GM19438 (cell line): ENCODE measurements at regions not wholly inside any gene's neighbourhood (a gene's known extent, or its start where the extent isn't known, plus 50 kb on each side); places are given as distances from the start of the nearest gene placed in this dataset.

ENCODE experiments used
- ATAC-seq: cut with Tn5 transposase; IDR thresholded peaks from one replicate; pipeline ENCODE4 v1.9.1; 2021; ENCODE audit warnings: low read depth; ENCODE audit not compliant: unreplicated experiment

DNA sequence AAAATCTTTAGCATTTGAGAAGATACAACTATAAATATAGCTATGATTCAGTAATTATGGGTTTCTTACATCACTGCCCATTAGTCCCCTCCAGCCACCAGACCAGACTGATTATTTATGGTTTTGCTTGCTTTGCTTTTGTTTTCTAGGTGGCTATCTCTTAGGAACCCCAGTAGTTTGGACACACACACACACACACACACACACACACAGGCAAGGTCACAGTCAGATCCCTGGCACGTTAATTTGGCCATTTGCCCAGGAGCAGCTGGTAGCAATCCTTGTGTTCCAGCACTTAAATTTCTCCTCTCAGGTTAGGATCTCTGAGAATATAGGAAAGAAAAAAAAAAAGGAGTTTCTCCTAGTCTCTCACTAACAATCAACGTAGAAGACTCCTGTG is 90.2 kb upstream of the RESF1 start:
- ATAC-seq, result no peak

- ATAC-seq, result no peak
Measured at GRCh38 chr12:31867292-31867691, 91.9 kb upstream of the RESF1 start.

DNA sequence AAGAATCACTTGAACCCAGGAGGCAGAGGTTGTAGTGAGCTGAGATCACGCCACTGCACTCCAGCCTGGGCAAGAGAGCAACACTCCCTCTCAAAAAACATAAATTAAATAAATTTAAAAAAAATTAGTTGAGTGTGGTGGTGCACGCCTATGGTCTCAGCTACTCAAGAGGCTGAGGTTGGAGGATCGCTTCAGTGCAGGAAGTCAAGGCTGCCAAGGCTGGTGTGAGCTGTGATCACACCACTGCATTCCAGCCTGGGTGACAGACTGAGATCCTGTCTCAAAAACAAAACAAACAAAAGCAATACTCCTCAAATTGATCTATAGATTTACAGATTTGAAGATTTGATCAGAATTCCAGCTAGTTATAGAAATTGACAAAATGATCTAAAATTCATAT is 92.7 kb upstream of the RESF1 start:
- ATAC-seq, result no peak

DNA sequence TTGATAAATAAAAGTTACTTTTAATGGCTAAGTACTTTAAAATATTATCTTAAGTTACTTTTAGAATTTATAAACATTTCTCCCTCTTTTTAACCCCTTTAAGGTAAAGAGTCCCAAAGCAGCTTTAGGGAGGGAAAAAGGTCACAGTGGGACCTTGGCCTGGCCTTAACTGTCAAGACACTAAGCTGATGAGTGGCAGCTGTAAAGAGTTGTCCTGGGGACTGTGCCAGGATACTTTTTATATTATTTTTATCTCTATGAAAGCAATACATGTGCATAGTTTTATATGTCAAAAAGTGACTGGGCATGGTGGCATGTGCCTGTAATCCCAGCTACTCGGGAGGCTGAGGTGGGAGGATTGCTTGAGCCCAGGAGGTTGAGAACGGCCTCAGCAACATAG is 94.2 kb upstream of the RESF1 start:
- no peak for ATAC-seq

DNA sequence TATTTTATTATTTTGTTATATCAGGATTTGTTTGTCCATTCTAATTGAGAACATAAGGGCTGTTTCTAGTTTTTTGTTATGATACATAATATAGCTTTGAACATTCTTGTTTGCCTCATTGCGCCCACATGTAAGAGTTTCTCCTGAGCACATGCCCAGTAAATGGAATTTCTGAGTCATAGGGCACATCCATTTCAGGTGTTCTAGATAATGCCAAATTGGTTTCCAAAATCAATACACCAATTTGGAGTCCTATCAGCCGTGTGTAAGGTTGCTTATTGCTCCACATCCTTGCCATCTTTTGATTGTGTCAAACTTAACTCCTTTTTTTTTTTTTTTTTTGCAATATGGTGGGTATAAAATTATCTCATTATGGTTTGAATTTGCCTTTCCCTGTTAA is 97.9 kb upstream of the RESF1 start:
- no peak for ATAC-seq

DNA sequence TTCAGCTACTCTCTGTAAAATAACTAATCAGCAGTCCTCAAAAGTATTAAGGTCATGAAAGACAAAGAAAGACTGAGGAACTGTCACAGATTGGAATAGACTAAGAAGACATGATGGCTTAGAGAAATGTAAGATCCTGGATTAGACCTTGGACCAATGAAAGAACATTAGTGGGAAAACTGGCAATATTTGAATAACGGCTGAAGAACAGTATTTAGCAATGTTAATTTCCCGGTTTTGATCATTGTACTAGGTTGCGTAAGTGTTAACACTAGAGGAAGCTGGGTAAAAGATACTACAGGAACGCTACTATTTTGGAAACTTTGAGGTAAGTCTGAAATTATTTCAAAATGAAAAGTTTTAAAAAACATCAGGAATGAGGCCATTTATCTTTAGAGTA is 98.8 kb upstream of the RESF1 start:
- ATAC-seq, result no peak

- ATAC-seq, result no peak
Measured at GRCh38 chr12:31859232-31859977, 99.8 kb upstream of the RESF1 start.

DNA sequence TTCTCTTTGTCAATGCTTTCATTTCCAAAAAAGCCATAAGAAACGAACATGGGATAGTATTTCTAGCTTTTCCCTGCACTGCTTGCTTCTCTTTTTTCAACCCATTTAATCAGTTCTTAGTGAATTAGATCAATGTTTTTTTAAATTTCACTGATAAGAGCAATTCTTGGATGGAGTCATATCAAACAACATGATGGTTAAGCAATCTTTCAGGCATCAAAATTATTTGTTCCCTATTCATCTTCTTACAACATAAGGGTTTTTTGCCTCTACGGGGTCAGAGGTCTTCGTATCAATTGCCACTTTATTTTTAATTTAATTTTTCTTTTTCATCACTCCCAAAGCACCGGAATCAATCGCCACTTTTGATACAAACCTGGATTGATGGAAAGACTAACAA is 103.8 kb upstream of the RESF1 start:
- no peak for ATAC-seq

DNA sequence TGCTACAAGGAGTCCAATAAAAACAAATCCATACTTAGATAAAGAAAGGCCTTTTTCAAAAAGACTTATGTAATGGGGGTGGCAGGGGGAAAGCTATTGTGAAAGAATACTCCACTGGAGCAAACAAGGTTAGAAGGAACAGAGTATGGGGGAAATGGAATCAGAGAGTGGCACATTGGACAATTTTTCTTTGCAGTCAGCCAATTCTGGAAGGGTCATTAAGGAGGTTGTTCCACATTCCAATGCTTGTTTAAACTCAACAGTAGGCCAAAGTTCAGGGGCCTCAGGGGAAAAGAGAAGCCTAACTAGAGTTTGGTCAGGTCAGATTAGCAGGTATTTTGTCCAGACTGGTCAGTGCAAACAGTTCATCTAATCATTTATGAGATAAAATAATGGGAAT is 105.2 kb upstream of the RESF1 start:
- no peak for ATAC-seq

- no peak for ATAC-seq
Measured at GRCh38 chr12:31853520-31853919, 105.7 kb upstream of the RESF1 start.

DNA sequence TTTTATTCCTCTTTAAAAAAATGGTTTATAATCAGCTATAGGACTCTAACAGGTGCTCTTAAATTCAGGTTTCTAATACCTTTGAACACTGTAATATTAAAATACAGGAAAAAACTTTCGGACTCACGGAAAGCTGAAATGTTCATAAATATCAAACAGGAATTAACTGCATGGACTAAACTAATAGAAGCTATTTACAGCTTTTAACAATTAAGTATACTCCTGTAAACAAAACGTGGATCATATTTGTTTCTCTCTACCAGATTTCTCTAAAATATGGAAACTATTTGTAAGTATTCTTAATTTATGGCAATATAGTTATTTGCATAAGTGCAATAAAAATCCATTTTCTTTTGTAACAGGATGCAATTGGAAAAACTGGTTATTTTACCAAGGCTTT is 108.9 kb upstream of the RESF1 start:
- no peak for ATAC-seq

DNA sequence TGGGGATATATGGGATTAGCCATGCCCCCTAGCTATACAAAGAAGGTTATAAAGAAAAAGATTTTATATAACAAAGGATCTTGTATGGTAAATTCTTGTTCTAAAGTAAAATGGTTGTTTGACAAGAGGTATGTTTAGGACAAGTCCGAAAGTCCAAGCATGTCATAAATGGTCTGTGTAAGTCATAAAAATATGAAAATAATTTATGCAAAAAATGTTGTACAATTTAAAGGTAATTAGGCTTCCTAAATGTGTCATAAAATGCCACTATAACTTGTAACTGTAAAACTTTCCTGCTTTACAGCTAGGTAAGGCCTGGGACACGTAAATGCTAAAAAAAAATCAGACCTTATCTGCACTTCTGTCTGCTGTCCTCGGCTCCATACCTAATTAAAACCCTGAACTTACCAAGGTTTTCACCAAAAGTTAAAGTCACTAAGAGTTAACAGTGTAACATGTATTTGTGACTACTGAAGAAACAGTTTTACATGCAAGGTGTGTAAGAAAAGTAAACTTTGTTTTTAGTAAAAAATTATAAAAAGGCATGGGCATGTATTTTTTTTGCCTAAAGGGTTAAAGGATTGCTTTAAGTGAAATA is 110.0 kb upstream of the RESF1 start:
- no peak for ATAC-seq

- no peak for ATAC-seq
Measured at GRCh38 chr12:31846405-31846804, 112.8 kb upstream of the RESF1 start.

- ATAC-seq, result no peak
Measured at GRCh38 chr12:31845613-31846322, 113.4 kb upstream of the RESF1 start.

- no peak for ATAC-seq
Measured at GRCh38 chr12:31843398-31844095, 114.7 kb upstream of the AMN1 start.

DNA sequence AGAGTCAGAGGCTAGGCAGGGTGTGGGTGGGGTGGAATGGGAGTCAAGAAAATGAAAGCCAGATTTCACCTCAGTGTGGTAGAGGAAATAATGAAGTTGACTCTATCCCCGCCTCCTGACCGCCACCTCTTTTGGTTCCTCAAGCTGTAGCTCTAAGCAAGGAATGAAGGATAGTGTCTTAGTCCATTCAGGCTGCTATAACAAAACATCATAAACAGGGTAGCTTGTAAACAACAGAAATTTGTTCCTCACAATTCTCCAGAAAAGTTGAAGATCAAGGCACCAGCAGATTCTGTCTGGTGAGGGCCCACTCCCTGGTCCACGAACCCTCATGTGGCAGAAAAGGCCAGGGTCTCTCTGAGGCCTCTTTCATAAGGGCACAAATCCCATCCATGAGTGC is 109.1 kb upstream of the AMN1 start:
- no peak for ATAC-seq

DNA sequence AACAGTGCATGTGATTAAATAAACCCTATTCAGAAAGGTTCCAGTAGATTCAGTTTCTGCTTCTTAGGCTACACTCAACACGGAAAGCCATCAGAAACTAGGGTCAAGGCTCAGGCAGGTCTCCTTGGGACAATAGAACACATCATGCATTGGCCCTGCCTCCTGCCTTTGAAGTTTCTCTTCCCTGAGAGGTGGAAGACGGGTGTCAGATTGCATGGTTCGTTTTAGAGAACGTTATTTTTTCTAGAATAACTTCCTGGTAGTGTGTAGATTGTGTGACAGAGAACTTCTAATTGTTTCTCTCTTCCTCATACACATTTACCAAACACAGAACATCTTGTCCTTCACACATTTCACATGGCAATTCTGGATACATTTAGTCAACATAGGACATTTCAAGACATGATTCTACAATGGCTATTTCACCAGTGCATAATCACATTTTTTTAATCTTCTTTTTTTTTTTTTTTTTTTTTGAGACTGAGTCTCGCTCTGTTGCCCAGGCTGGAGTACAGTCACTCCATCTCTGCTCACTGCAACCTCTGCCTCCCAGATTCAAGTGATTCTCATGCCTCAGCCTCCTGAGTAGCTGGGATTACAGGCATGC is 106.6 kb upstream of the AMN1 start:
- ATAC-seq, result no peak

DNA sequence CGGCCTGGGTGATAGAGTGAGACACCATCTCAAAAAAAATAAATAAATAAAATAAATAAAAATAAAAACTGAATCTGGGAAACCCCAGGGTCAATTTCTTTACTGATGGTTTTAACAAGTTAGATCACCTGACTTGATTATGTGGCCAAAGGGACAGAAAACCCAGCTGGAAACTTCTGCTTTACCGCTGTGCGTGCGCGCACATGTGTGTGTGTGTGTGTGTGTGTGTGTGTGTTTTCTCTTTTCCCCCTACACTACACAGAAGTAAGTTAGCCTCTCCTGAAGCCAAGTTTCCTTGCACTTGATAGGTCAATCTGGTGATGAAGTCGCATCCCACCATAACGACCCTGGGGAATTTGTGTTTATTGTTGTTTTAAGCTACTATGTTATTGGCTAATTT is 105.3 kb upstream of the AMN1 start:
- ATAC-seq, result no peak

DNA sequence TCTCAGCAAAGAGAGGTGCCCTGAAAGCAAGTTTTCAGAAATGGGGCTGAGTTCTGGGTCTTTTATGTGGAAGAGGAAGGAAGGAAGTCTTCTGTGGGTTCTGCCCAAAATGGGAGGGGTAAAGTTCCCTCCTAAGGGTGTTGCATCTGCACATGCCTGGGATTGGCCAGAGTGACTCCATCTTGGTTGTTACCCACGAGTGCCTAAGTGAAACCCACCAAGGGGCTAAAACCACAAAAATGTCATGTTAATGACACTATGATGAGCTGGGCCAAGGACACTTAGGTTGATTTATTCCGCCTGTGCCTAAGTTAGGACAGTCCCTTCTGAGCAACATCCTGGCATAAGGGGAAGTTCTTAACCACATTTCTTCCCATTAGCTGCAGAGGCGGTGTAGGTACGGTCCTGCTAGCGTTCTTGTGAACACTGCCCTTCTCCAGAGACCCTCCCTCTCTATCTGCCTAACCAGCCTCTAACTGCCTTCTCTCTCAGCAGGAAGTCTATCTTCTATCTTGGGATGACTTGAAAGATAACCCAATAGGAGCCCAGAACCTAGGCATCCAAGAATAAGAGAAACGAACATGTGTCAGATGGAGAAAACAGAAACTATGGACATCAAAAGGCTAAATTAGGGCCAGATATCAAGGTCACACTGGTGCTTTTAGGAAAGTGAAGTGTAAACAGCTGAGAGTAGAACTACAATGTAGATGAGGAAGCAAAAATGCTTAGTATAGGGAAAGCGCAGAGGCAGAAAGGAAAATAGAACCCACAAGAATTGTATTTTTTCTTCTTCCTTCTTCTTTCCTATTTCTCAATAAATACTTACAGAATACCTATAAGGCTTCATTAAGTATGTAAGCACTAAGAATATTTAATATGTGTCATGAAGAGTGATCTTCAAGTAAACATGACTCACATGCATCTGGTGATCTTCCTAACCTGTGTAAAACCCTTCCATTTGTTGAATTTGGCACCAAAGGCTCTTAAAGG is 104.2 kb upstream of the AMN1 start:
- ATAC-seq, result no peak

- ATAC-seq, result no peak
Measured at GRCh38 chr12:31828071-31828470, 99.2 kb upstream of the AMN1 start.
